HAP-1 (cell line): ENCODE measurements at regions not wholly inside any gene's neighbourhood (a gene's known extent, or its start where the extent isn't known, plus 50 kb on each side); places are given as distances from the start of the nearest gene placed in this dataset.

Experiments
- DNase-seq, 2 experiments: peaks; one replicate each; pipeline ENCODE4 v3.0.0-alpha.2; 2016 to 2020; ENCODE audit warnings: low spot score in 2 of 2
- H3K27me3 ChIP-seq: fragments of 250-450 bp; sonication (Bioruptor Pico); 2 replicates; pipeline ENCODE4 v1.5.1; 2020; ENCODE audit warnings: low read depth, mild to moderate bottlenecking, moderate library complexity
- H3K36me3 ChIP-seq: fragments of 250-450 bp; sonication (Bioruptor Pico); replicated peaks from 2 replicates; pipeline ENCODE4 v1.5.1; 2020; ENCODE audit warnings: mild to moderate bottlenecking
- H3K4me1 ChIP-seq: fragments of 250-450 bp; sonication (Bioruptor Pico); 2 replicates; pipeline ENCODE4 v1.5.1; 2020; ENCODE audit warnings: mild to moderate bottlenecking
- H3K4me3 ChIP-seq: fragments of 250-450 bp; sonication (Bioruptor Pico); 2 replicates; pipeline ENCODE4 v1.5.1; 2020; ENCODE audit warnings: mild to moderate bottlenecking, moderate library complexity
- H3K9me3 ChIP-seq: fragments of 250-450 bp; sonication (Bioruptor Pico); 2 replicates; pipeline ENCODE4 v1.5.1; 2020; ENCODE audit warnings: mild to moderate bottlenecking, moderate library complexity
- in situ Hi-C: fragments of 300-500 bp; cut with MboI; formaldehyde crosslinking; loops from 3 replicates; pipeline ENCODE4 v1.14.3; 2020; ENCODE audit warnings: low sequenced_read_pairs, inconsistent platforms, mixed read lengths

- H3K9me3 ChIP-seq: no peaks in the 10 kb centered on the region
- H3K36me3 ChIP-seq: no peaks in the 10 kb centered on the region
- in situ Hi-C loops: no loop called here
- H3K27me3 ChIP-seq: no peaks in the 10 kb centered on the region
- no peak for DNase-seq
- no peaks in the 10 kb centered on the region for H3K4me1 ChIP-seq
- H3K4me3 ChIP-seq: no peak overlapping the region
Measured at GRCh38 chr13:79686441-79686840, 205.5 kb downstream of the NDFIP2 start.

GRCh38 chr13:79684371-79684770 lies 203.4 kb downstream of the NDFIP2 start:
- no peak overlapping the region for H3K4me3 ChIP-seq
- no peaks in the 10 kb centered on the region for H3K36me3 ChIP-seq
- no peaks in the 10 kb centered on the region for H3K27me3 ChIP-seq
- in situ Hi-C loops: no loop called here
- no peaks in the 10 kb centered on the region for H3K9me3 ChIP-seq
- DNase-seq: no peak
- no peaks in the 10 kb centered on the region for H3K4me1 ChIP-seq

GRCh38 chr13:79682164-79682563 lies 201.2 kb downstream of the NDFIP2 start:
- H3K4me3 ChIP-seq: no peak overlapping the region
- no peaks in the 10 kb centered on the region for H3K36me3 ChIP-seq
- H3K27me3 ChIP-seq: no peaks in the 10 kb centered on the region
- in situ Hi-C loops: no loop called here
- no peaks in the 10 kb centered on the region for H3K4me1 ChIP-seq
- H3K9me3 ChIP-seq: no peaks in the 10 kb centered on the region
- DNase-seq: no peak

GRCh38 chr13:79681069-79681468 lies 200.1 kb downstream of the NDFIP2 start:
- no peak for DNase-seq
- no peaks in the 10 kb centered on the region for H3K9me3 ChIP-seq
- no peak overlapping the region for H3K4me3 ChIP-seq
- H3K36me3 ChIP-seq: no peaks in the 10 kb centered on the region
- H3K27me3 ChIP-seq: no peaks in the 10 kb centered on the region
- no peaks in the 10 kb centered on the region for H3K4me1 ChIP-seq
- in situ Hi-C loops: no loop called here

GRCh38 chr13:79680485-79680884 lies 199.5 kb downstream of the NDFIP2 start:
- H3K9me3 ChIP-seq: no peaks in the 10 kb centered on the region
- DNase-seq: no peak
- in situ Hi-C loops: no loop called here

GRCh38 chr13:79679334-79679733 lies 198.4 kb downstream of the NDFIP2 start:
- in situ Hi-C loops: no loop called here
- Histone ChIP-seq H3K27me3 (no peaks in the 10 kb centered on the region), H3K4me1 (no peaks in the 10 kb centered on the region), H3K36me3 (no peaks in the 10 kb centered on the region), H3K9me3 (no peaks in the 10 kb centered on the region), H3K4me3 (no peak overlapping the region)
- DNase-seq: peak; percentile 58 to 83

More at GRCh38 chr13:79680485-79680884, 199.5 kb downstream of the NDFIP2 start:
- no peak overlapping the region for H3K4me3 ChIP-seq
- no peaks in the 10 kb centered on the region for H3K4me1 ChIP-seq
- no peaks in the 10 kb centered on the region for H3K27me3 ChIP-seq
- H3K36me3 ChIP-seq: no peaks in the 10 kb centered on the region

- in situ Hi-C loops: no loop called here
- no peak overlapping the region for H3K4me3 ChIP-seq
- H3K27me3 ChIP-seq: no peaks in the 10 kb centered on the region
- H3K36me3 ChIP-seq: no peaks in the 10 kb centered on the region
- DNase-seq: no peak
- no peaks in the 10 kb centered on the region; the same call in 1 of the 2 replicates for H3K4me1 ChIP-seq
- H3K9me3 ChIP-seq: no peaks in the 10 kb centered on the region
Measured at GRCh38 chr13:79678100-79678499, 197.1 kb downstream of the NDFIP2 start.

GRCh38 chr13:79675931-79676660 lies 195.1 kb downstream of the NDFIP2 start:
- in situ Hi-C loops: no loop called here
- Histone ChIP-seq H3K4me1 (no peaks in the 10 kb centered on the region; the same call in 1 of the 2 replicates), H3K27me3 (no peaks in the 10 kb centered on the region), H3K4me3 (no peak overlapping the region), H3K9me3 (no peaks in the 10 kb centered on the region), H3K36me3 (no peaks in the 10 kb centered on the region)
- no peak for DNase-seq

- Histone ChIP-seq H3K36me3 (no peaks in the 10 kb centered on the region), H3K9me3 (no peaks in the 10 kb centered on the region), H3K4me1 (no peaks in the 10 kb centered on the region; the same call in 1 of the 2 replicates), H3K27me3 (no peaks in the 10 kb centered on the region), H3K4me3 (no peak overlapping the region)
- no peak for DNase-seq
- in situ Hi-C loops: no loop called here
Measured at GRCh38 chr13:79674765-79675515, 194.0 kb downstream of the NDFIP2 start.

GRCh38 chr13:79673993-79674377 lies 193.0 kb downstream of the NDFIP2 start:
- in situ Hi-C loops: no loop called here
- Histone ChIP-seq H3K4me3 (no peak overlapping the region), H3K9me3 (no peaks in the 10 kb centered on the region), H3K27me3 (no peaks in the 10 kb centered on the region), H3K36me3 (no peaks in the 10 kb centered on the region), H3K4me1 (no peaks in the 10 kb centered on the region; the same call in 1 of the 2 replicates)
- DNase-seq: no peak

- Histone ChIP-seq H3K9me3 (no peaks in the 10 kb centered on the region), H3K27me3 (no peaks in the 10 kb centered on the region), H3K4me3 (no peak overlapping the region), H3K36me3 (no peaks in the 10 kb centered on the region), H3K4me1 (no peaks in the 10 kb centered on the region; the same call in 1 of the 2 replicates)
- in situ Hi-C loops: no loop called here
- no peak for DNase-seq
Measured at GRCh38 chr13:79673310-79673992, 192.5 kb downstream of the NDFIP2 start.

- no peaks in the 10 kb centered on the region; the same call in 1 of the 2 replicates for H3K4me1 ChIP-seq
- no peak for DNase-seq
- no peaks in the 10 kb centered on the region for H3K9me3 ChIP-seq
- in situ Hi-C loops: no loop called here
- no peaks in the 10 kb centered on the region for H3K27me3 ChIP-seq
- no peaks in the 10 kb centered on the region for H3K36me3 ChIP-seq
- no peak overlapping the region for H3K4me3 ChIP-seq
Measured at GRCh38 chr13:79671420-79671819, 190.5 kb downstream of the NDFIP2 start.

GRCh38 chr13:79668201-79668752 lies 187.3 kb downstream of the NDFIP2 start:
- in situ Hi-C loops: no loop called here
- Histone ChIP-seq H3K27me3 (no peaks in the 10 kb centered on the region; the same call in 1 of the 2 replicates), H3K9me3 (no peaks in the 10 kb centered on the region), H3K4me3 (no peak overlapping the region), H3K4me1 (no peaks in the 10 kb centered on the region; the same call in 1 of the 2 replicates), H3K36me3 (no peaks in the 10 kb centered on the region)
- no peak for DNase-seq
